GM12878 (cell line): ENCODE measurements at regions not wholly inside any gene's neighbourhood (a gene's known extent, or its start where the extent isn't known, plus 50 kb on each side); places are given as distances from the start of the nearest gene placed in this dataset.
A peak's percentile ranks its signal among the peaks of the same experiment; 100 is the strongest.

Experiments
- ATAC-seq: fragments of 200-7000 bp; cut with Tn5 transposase; 3 replicates; pipeline ENCODE4 v1.9.1; 2020; ENCODE audit warnings: mild to moderate bottlenecking, moderate library complexity
- BruUV-seq: library from RNA; stranded (reverse); fragments of 400-500 nt; replicated peaks from 2 replicates; lab custom pipeline; 2021; lab: Mats Ljungman, UMichigan
- CTCF ChIA-PET: fragments of 300-600 bp; sonication (Branson Sonifier 250); formaldehyde crosslinking; extraction: SDS; loops from one replicate; lab custom pipeline; 2021; ENCODE audit warnings: inconsistent platforms; lab: Yijun Ruan, JAX
- POLR2A ChIA-PET: fragments of 350-600 bp; formaldehyde crosslinking; extraction: SDS; loops from one replicate; lab custom pipeline; 2021; ENCODE audit warnings: inconsistent platforms; lab: Charles Lee
- RAD21 ChIA-PET: fragments of 300-600 bp; sonication (Branson Sonifier 250); formaldehyde crosslinking; loops from one replicate; lab custom pipeline; 2023; ENCODE audit warnings: antibody characterized with exemption; ENCODE audit not compliant: unreplicated experiment; lab: Charles Lee
- SMC1A ChIA-PET: fragments of 300-600 bp; sonication (Branson Sonifier 250); formaldehyde crosslinking; loops from one replicate; lab custom pipeline; 2023; ENCODE audit not compliant: unreplicated experiment, uncharacterized antibody; lab: Charles Lee
- DNase-seq: peaks from one replicate; pipeline ENCODE4 v3.0.0-alpha.2; 2011; ENCODE audit warnings: low read depth, low spot score
- FAIRE-seq: peaks from 3 replicates; lab custom pipeline; 2011; peaks lifted over from hg19 to GRCh38; lab: Jason Lieb, UNC
- H2AFZ ChIP-seq: 2 replicates; pipeline ENCODE4 v1.6.0; 2011; ENCODE audit warnings: low read depth, low read length, control low read depth; ENCODE audit not compliant: control insufficient read depth
- H3K27ac ChIP-seq: 2 replicates; pipeline ENCODE4 v1.5.1; 2011; ENCODE audit warnings: control low read depth; ENCODE audit not compliant: control insufficient read depth, insufficient read depth
- H3K27me3 ChIP-seq, 2 experiments: replicated peaks in 1 of 2; 2 replicates each; pipeline versions ENCODE4 v1.6.0 to v1.6.1; 2011; ENCODE audit warnings: low read length in 1 of 2; ENCODE audit not compliant: control insufficient read depth in 2 of 2, insufficient read depth in 2 of 2
- H3K36me3 ChIP-seq, 2 experiments: 2 replicates each; pipeline ENCODE4 v1.5.1; 2011; ENCODE audit warnings: low read length in 1 of 2; ENCODE audit not compliant: control insufficient read depth in 2 of 2, insufficient read depth in 2 of 2
- H3K4me1 ChIP-seq: 2 replicates; pipeline ENCODE4 v1.6.1; 2011; ENCODE audit warnings: mild to moderate bottlenecking, low read length, moderate library complexity, mixed read lengths; ENCODE audit not compliant: control insufficient read depth, insufficient read depth
- H3K4me2 ChIP-seq: 2 replicates; pipeline ENCODE4 v1.6.0; 2011; ENCODE audit warnings: control low read depth; ENCODE audit not compliant: control insufficient read depth, insufficient read depth
- H3K4me3 ChIP-seq: fragments of 200-600 bp; sonication (generic); 2 replicates; pipeline ENCODE4 v1.5.1; 2016
- H3K79me2 ChIP-seq: 2 replicates; pipeline ENCODE4 v1.6.0; 2011; ENCODE audit warnings: low read length; ENCODE audit not compliant: control insufficient read depth, insufficient read depth
- H3K9ac ChIP-seq: 2 replicates; pipeline ENCODE4 v1.8.0; 2011; ENCODE audit warnings: low read length, control low read depth, mixed read lengths; ENCODE audit not compliant: control insufficient read depth, insufficient read depth
- H3K9me3 ChIP-seq: replicated peaks from 3 replicates; pipeline ENCODE4 v1.5.1; 2011; ENCODE audit warnings: mild to moderate bottlenecking, low read length; ENCODE audit not compliant: control insufficient read depth, insufficient read depth
- H4K20me1 ChIP-seq: 2 replicates; pipeline ENCODE4 v1.6.0; 2011; ENCODE audit not compliant: control insufficient read depth, insufficient read depth
- POLR2A ChIP-seq: IDR thresholded peaks from 2 replicates; pipeline ENCODE4 v1.6.1; 2011; ENCODE audit warnings: low read depth, mild to moderate bottlenecking, low read length
- POLR2AphosphoS5 ChIP-seq: IDR thresholded peaks from 2 replicates; pipeline ENCODE4 v1.6.1; 2011; ENCODE audit warnings: mild to moderate bottlenecking, low read length, inconsistent platforms
- TARDBP ChIP-seq: IDR thresholded peaks from 2 replicates; pipeline ENCODE4 v1.6.1; 2016; ENCODE audit warnings: borderline replicate concordance
- WGBS: methylation state at CpG from one replicate; pipeline ENCODE4 v1.1.6; 2016; ENCODE audit warnings: low lambda C conversion rate; ENCODE audit not compliant: insufficient replicate concordance, insufficient coverage; ENCODE audit errors: missing lambda C conversion rate; 5-methylcytosine and 5-hydroxymethylcytosine counted together
- in situ Hi-C: fragments of 300-500 bp; cut with MboI; formaldehyde crosslinking; loops from 9 replicates; pipeline ENCODE4 v1.14.3; 2018; ENCODE audit warnings: mixed read lengths
- intact Hi-C: fragments of 100-400 bp; cut with micrococcal nuclease; formaldehyde crosslinking; loops from one replicate; pipeline ENCODE4 v1.14.2; 2022; ENCODE audit not compliant: unreplicated experiment
- TF ChIP-seq, protein P1 (sequence below): IDR thresholded peaks from 2 replicates; pipeline ENCODE4 v1.6.1; 2011; ENCODE audit warnings: borderline replicate concordance, low read depth, mild to moderate bottlenecking, moderate library complexity, low read length; ENCODE audit not compliant: insufficient read depth, poor library complexity, severe bottlenecking
- TF ChIP-seq, protein P2 (sequence below): fragments of 450-650 bp; conservative IDR thresholded peaks from 2 replicates; pipeline ENCODE4 v1.6.1; 2017; ENCODE audit warnings: mild to moderate bottlenecking, moderate library complexity

DNA sequence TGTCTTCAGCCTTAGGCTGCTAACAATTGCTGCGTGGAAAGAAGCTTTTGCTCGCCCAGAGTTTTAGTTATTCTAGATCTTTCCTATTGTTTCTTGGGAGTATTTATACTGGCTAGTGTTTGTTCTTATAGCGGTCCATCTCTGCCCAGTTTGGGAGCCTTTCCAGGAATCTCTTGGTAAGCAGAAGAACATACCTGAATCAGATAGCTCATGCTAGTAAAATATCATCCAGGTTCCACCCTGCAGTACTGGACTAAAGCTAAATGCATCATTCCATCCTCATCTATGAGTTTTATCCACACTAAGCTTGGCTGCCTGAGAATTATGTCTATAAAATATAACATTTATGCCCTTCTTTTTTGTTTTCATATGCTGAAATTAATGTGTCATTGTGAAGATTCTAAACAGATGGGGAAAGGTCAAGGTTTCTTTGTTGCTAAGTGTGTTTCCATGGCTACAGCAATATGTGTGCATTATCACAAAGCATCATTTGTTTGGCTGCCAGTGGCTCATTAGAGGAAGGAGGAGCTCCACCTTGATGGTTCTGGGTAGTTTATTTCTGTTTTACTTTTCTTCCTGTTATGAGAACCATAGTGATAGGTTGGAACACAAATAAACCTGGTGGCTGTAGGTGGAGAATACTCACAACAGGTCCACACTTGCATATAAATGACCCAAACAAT, 182.8 kb downstream of the PIK3C3 start:
- ChIA-PET RAD21 (interaction anchor here (0.8 to 2.0 kb wide), 3 partner anchors 23 to 50 kb away, joined by 3 to 7 read pairs (median 4); no protein-coding TSS in a partner anchor), POLR2A (interaction anchor here (0.5 to 1.0 kb wide), 2 partner anchors 9 kb away, joined by 3 read pairs; no protein-coding TSS in a partner anchor), CTCF (interaction anchor here (0.7 to 3.7 kb wide), 10 partner anchors 8 to 161 kb away, joined by 3 to 18 read pairs (median 5); no protein-coding TSS in a partner anchor), SMC1A (interaction anchor here (0.9 to 3.3 kb wide), 8 partner anchors 9 to 136 kb away, joined by 3 to 14 read pairs (median 5); no protein-coding TSS in a partner anchor)
- DNase-seq: no peak
- Histone ChIP-seq H2AFZ (no peak overlapping the region), H3K36me3 (no peaks in the 10 kb centered on the region), H3K4me1 (no peaks in the 10 kb centered on the region), H3K79me2 (no peaks in the 10 kb centered on the region), H3K27ac (no peak overlapping the region), H4K20me1 (no peaks in the 10 kb centered on the region), H3K4me2 (no peak overlapping the region), H3K4me3 (no peak overlapping the region), H3K27me3 (no peaks in the 10 kb centered on the region), H3K9me3 (no peaks in the 10 kb centered on the region; the same call in 2 of the 3 replicates), H3K9ac (no peak overlapping the region)
- in situ Hi-C loops: no loop called here
- BruUV-seq: no TSS peak
- 0 out of 3 replicates have a peak, but pooled peaks have one; percentile 17 for ATAC-seq
- WGBS: 33% methylated on average over 3 of the region's 3 CpGs
- TF ChIP-seq, protein P1, sequence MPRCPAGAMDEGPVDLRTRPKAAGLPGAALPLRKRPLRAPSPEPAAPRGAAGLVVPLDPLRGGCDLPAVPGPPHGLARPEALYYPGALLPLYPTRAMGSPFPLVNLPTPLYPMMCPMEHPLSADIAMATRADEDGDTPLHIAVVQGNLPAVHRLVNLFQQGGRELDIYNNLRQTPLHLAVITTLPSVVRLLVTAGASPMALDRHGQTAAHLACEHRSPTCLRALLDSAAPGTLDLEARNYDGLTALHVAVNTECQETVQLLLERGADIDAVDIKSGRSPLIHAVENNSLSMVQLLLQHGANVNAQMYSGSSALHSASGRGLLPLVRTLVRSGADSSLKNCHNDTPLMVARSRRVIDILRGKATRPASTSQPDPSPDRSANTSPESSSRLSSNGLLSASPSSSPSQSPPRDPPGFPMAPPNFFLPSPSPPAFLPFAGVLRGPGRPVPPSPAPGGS: no peak
- TF ChIP-seq POLR2A (no peak), POLR2AphosphoS5 (no peak), TARDBP (no peak)
- TF ChIP-seq, protein P2, sequence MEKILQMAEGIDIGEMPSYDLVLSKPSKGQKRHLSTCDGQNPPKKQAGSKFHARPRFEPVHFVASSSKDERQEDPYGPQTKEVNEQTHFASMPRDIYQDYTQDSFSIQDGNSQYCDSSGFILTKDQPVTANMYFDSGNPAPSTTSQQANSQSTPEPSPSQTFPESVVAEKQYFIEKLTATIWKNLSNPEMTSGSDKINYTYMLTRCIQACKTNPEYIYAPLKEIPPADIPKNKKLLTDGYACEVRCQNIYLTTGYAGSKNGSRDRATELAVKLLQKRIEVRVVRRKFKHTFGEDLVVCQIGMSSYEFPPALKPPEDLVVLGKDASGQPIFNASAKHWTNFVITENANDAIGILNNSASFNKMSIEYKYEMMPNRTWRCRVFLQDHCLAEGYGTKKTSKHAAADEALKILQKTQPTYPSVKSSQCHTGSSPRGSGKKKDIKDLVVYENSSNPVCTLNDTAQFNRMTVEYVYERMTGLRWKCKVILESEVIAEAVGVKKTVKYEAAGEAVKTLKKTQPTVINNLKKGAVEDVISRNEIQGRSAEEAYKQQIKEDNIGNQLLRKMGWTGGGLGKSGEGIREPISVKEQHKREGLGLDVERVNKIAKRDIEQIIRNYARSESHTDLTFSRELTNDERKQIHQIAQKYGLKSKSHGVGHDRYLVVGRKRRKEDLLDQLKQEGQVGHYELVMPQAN: no peak
- intact Hi-C loops: no loop called here
- FAIRE-seq: no peak
